H9 (cell line): ENCODE measurements at regions not wholly inside any gene's neighbourhood (a gene's known extent, or its start where the extent isn't known, plus 50 kb on each side); places are given as distances from the start of the nearest gene placed in this dataset.
A peak's percentile ranks its signal among the peaks of the same experiment; 100 is the strongest.

Experiments used
- DNase-seq: peaks from one replicate; pipeline ENCODE4 v3.0.0-alpha.2; 2017
- H2AFZ ChIP-seq: one replicate; pipeline ENCODE4 v1.6.1; 2013; ENCODE audit warnings: mild to moderate bottlenecking, low read length, control low read depth, moderate library complexity
- H2AK5ac ChIP-seq: 2 replicates; pipeline ENCODE4 v1.6.1; 2013; ENCODE audit warnings: low read length, control low read depth, mixed read lengths; ENCODE audit not compliant: insufficient read length
- H2BK120ac ChIP-seq: one replicate; pipeline ENCODE4 v1.6.1; 2013; ENCODE audit warnings: low read depth, mild to moderate bottlenecking, low read length, control low read depth, inconsistent platforms; ENCODE audit not compliant: poor library complexity, severe bottlenecking
- H2BK12ac ChIP-seq: 2 replicates; pipeline ENCODE4 v1.6.1; 2013; ENCODE audit warnings: low read length, control low read depth, mixed read lengths, low read depth; ENCODE audit not compliant: insufficient read length
- H2BK15ac ChIP-seq: 2 replicates; pipeline ENCODE4 v1.6.1; 2013; ENCODE audit warnings: low read depth, low read length, control low read depth
- H2BK20ac ChIP-seq: one replicate; pipeline ENCODE4 v1.6.1; 2013; ENCODE audit warnings: low read depth, mild to moderate bottlenecking, low read length, control low read depth, inconsistent platforms; ENCODE audit not compliant: poor library complexity, severe bottlenecking
- H2BK5ac ChIP-seq: 2 replicates; pipeline ENCODE4 v1.6.1; 2013; ENCODE audit warnings: low read length, control low read depth, mixed read lengths; ENCODE audit not compliant: insufficient read length
- H3K14ac ChIP-seq: 2 replicates; pipeline ENCODE4 v1.6.1; 2013; ENCODE audit warnings: low read length, control low read depth; ENCODE audit not compliant: insufficient read depth
- H3K18ac ChIP-seq: 2 replicates; pipeline ENCODE4 v1.6.1; 2013; ENCODE audit warnings: low read depth, mild to moderate bottlenecking, mixed read lengths, low read length, control low read depth; ENCODE audit not compliant: insufficient read length
- H3K23ac ChIP-seq: 2 replicates; pipeline ENCODE4 v1.6.1; 2013; ENCODE audit warnings: low read length, control low read depth, mixed read lengths, low read depth; ENCODE audit not compliant: insufficient read length
- H3K23me2 ChIP-seq: 2 replicates; pipeline ENCODE4 v1.6.1; 2013; ENCODE audit warnings: low read depth, mild to moderate bottlenecking, mixed read lengths, low read length, control low read depth; ENCODE audit not compliant: insufficient read length, poor library complexity, severe bottlenecking
- H3K27ac ChIP-seq: 2 replicates; pipeline ENCODE4 v1.5.1; 2013; ENCODE audit warnings: low read length, control low read depth, mixed read lengths, low read depth; ENCODE audit not compliant: insufficient read length
- H3K27me3 ChIP-seq: 2 replicates; pipeline ENCODE4 v1.6.1; 2013; ENCODE audit warnings: low read length, control low read depth, inconsistent platforms; ENCODE audit not compliant: insufficient read depth
- H3K4ac ChIP-seq: 2 replicates; pipeline ENCODE4 v1.6.1; 2013; ENCODE audit warnings: low read depth, mild to moderate bottlenecking, control low read depth, inconsistent platforms, low read length, moderate library complexity
- H3K4me1 ChIP-seq: 2 replicates; pipeline ENCODE4 v1.6.1; 2013; ENCODE audit warnings: low read length, control low read depth, inconsistent platforms; ENCODE audit not compliant: insufficient read depth
- H3K4me2 ChIP-seq: 2 replicates; pipeline ENCODE4 v1.6.1; 2013; ENCODE audit warnings: low read length, control low read depth, mixed read lengths; ENCODE audit not compliant: insufficient read length, insufficient read depth
- H3K56ac ChIP-seq: 2 replicates; pipeline ENCODE4 v1.6.1; 2013; ENCODE audit warnings: low read depth, mild to moderate bottlenecking, mixed read lengths, low read length, control low read depth; ENCODE audit not compliant: insufficient read length
- H3K79me1 ChIP-seq: 2 replicates; pipeline ENCODE4 v1.6.1; 2013; ENCODE audit warnings: low read depth, mild to moderate bottlenecking, moderate library complexity, low read length, control low read depth, inconsistent platforms; ENCODE audit not compliant: insufficient read depth, poor library complexity, severe bottlenecking
- H3K79me2 ChIP-seq: 2 replicates; pipeline ENCODE4 v1.6.1; 2013; ENCODE audit warnings: low read length, control low read depth, inconsistent platforms; ENCODE audit not compliant: insufficient read depth
- H3K9ac ChIP-seq: 2 replicates; pipeline ENCODE4 v1.6.1; 2013; ENCODE audit warnings: low read length, control low read depth, mixed read lengths; ENCODE audit not compliant: insufficient read length; ENCODE audit errors: extremely low read depth
- H3K9me3 ChIP-seq: one replicate; pipeline ENCODE4 v1.6.1; 2013; ENCODE audit warnings: low read depth, low read length, inconsistent platforms; ENCODE audit not compliant: control insufficient read depth
- H3T11ph ChIP-seq: one replicate; pipeline ENCODE4 v1.6.1; 2013; ENCODE audit warnings: mild to moderate bottlenecking, low read length, control low read depth, inconsistent platforms
- H4K20me1 ChIP-seq: one replicate; pipeline ENCODE4 v1.6.1; 2013; ENCODE audit not compliant: control insufficient read depth, insufficient read length, insufficient read depth
- H4K5ac ChIP-seq: 2 replicates; pipeline ENCODE4 v1.6.1; 2013; ENCODE audit warnings: low read depth, mild to moderate bottlenecking, mixed read lengths, low read length, control low read depth; ENCODE audit not compliant: insufficient read length
- H4K8ac ChIP-seq: replicated peaks from 2 replicates; pipeline ENCODE4 v1.6.1; 2013; ENCODE audit warnings: low read length, control low read depth, mixed read lengths, low read depth; ENCODE audit not compliant: insufficient read length
- H4K91ac ChIP-seq: 2 replicates; pipeline ENCODE4 v1.6.1; 2013; ENCODE audit warnings: low read depth, mild to moderate bottlenecking, moderate library complexity, mixed read lengths, low read length, control low read depth; ENCODE audit not compliant: insufficient read length
- H3K27ac Mint-ChIP-seq, 3 experiments: 2 replicates in 2 of 3; 3 replicates in 1 of 3; pipeline ENCODE4 v1.8.0; 2020 to 2021; ENCODE audit warnings: mixed read lengths in 3 of 3, mild to moderate bottlenecking in 1 of 3, moderate library complexity in 1 of 3
- H3K27me3 Mint-ChIP-seq: 2 replicates; pipeline ENCODE4 v1.8.0; 2021; ENCODE audit warnings: low read depth, mild to moderate bottlenecking, moderate library complexity, mixed read lengths
- H3K36me3 Mint-ChIP-seq, 3 experiments: 2 replicates in 2 of 3; 3 replicates in 1 of 3; pipeline ENCODE4 v1.8.0; 2020 to 2021; ENCODE audit warnings: low read depth in 3 of 3, mixed read lengths in 3 of 3; ENCODE audit not compliant: insufficient read depth in 1 of 3
- H3K4me1 Mint-ChIP-seq, 2 experiments: 2 replicates each; pipeline ENCODE4 v1.8.0; 2020; ENCODE audit warnings: mixed read lengths in 2 of 2
- H3K4me3 Mint-ChIP-seq, 2 experiments: 2 replicates in 1 of 2; 3 replicates in 1 of 2; pipeline ENCODE4 v1.8.0; 2020 to 2021; ENCODE audit warnings: mild to moderate bottlenecking in 2 of 2, mixed read lengths in 2 of 2, moderate library complexity in 1 of 2
- H3K9me3 Mint-ChIP-seq, 2 experiments: 2 replicates in 1 of 2; 3 replicates in 1 of 2; pipeline ENCODE4 v1.8.0; 2020; ENCODE audit warnings: mild to moderate bottlenecking in 2 of 2, mixed read lengths in 2 of 2, moderate library complexity in 1 of 2
- WGBS: extraction: QIAGEN DNeasy Blood & Tissue Kit; methylation state at CpG from one replicate; pipeline ENCODE4 v1.1.7; 2013; ENCODE audit warnings: missing lambda C conversion rate, low lambda C conversion rate, mixed read lengths; ENCODE audit not compliant: insufficient read length; ENCODE audit errors: extremely low coverage; 5-methylcytosine and 5-hydroxymethylcytosine counted together
- TF ChIP-seq, protein P1 (sequence below): fragments of 200-600 bp; sonication (generic); conservative IDR thresholded peaks from 3 replicates; pipeline ENCODE4 v1.8.0; 2021; ENCODE audit warnings: antibody characterized with exemption, mild to moderate bottlenecking

DNA sequence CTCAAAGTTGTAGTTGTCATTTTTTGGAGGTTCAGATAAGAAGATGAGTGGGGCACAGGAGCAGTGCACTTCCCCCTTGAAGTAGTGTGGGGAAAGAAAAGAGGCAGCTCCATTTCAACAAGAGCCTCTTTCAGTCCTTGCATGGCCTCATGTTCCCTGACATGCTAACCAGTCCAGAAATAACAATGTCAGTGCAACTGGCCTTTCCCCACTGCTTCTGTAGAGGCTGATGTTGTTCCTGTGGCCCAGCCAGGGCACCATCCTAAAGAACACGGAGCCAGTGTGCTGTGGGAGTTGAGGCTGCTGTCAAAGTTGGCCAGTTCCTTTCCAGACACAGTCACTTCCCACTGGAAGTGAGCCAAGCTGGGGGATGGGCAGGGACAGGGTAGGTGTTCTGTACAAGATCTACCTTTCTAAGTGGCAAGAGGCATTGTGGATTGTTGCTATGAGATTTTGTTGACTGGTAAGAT, 77.7 kb upstream of the SLC38A2 start:
- Mint-ChIP-seq H3K4me1 (peaks cover 13 to 23% of the 10 kb centered on the region in 2 experiments), H3K9me3 (no peaks in the 10 kb centered on the region), H3K4me3 (no peak overlapping the region), H3K36me3 (peaks cover 0 to 1% (median 0%) of the 10 kb centered on the region in 3 experiments; a peak in 3 of 7 replicates), H3K27ac (peak overlapping the region in 1 of 3 experiments; percentile 16; a peak in 1 of 7 replicates), H3K27me3 (no peaks in the 10 kb centered on the region)
- Histone ChIP-seq H4K8ac (no peak overlapping the region), H3K79me1 (no peaks in the 10 kb centered on the region), H4K91ac (no peak overlapping the region), H3K4me1 (peaks cover 15% of the 10 kb centered on the region), H2BK12ac (no peak overlapping the region), H4K5ac (no peak overlapping the region), H2BK120ac (no peak overlapping the region), H3K4me2 (no peak overlapping the region), H2AK5ac (no peak overlapping the region), H2BK5ac (no peak overlapping the region), H3K56ac (no peak overlapping the region), H4K20me1 (no peaks in the 10 kb centered on the region), H3K23ac (no peak overlapping the region), H3K27me3 (no peaks in the 10 kb centered on the region), H3K23me2 (no peaks in the 10 kb centered on the region), H2BK15ac (no peak overlapping the region), H3K9ac (no peak overlapping the region), H3K27ac (no peak overlapping the region), H3K18ac (no peak overlapping the region), H3K14ac (no peak overlapping the region), H3K79me2 (no peaks in the 10 kb centered on the region), H3T11ph (no peak overlapping the region), H2AFZ (no peak overlapping the region), H3K9me3 (no peaks in the 10 kb centered on the region), H3K4ac (no peak overlapping the region), H2BK20ac (no peak overlapping the region)
- TF ChIP-seq, protein P1, sequence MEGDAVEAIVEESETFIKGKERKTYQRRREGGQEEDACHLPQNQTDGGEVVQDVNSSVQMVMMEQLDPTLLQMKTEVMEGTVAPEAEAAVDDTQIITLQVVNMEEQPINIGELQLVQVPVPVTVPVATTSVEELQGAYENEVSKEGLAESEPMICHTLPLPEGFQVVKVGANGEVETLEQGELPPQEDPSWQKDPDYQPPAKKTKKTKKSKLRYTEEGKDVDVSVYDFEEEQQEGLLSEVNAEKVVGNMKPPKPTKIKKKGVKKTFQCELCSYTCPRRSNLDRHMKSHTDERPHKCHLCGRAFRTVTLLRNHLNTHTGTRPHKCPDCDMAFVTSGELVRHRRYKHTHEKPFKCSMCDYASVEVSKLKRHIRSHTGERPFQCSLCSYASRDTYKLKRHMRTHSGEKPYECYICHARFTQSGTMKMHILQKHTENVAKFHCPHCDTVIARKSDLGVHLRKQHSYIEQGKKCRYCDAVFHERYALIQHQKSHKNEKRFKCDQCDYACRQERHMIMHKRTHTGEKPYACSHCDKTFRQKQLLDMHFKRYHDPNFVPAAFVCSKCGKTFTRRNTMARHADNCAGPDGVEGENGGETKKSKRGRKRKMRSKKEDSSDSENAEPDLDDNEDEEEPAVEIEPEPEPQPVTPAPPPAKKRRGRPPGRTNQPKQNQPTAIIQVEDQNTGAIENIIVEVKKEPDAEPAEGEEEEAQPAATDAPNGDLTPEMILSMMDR: no peak
- DNase-seq: no peak
- no CpG with 5 or more reads among the region's 1 CpG for WGBS
